ENCODE measurements at regions not wholly inside any gene's neighbourhood (a gene's known extent, or its start where the extent isn't known, plus 50 kb on each side); places are given as distances from the start of the nearest gene placed in this dataset.
"Not testable (repeated sequence)": the region's sequence is repeated elsewhere in the genome, so short reads cannot be mapped to it uniquely, and the experiment has no call there.

DNA sequence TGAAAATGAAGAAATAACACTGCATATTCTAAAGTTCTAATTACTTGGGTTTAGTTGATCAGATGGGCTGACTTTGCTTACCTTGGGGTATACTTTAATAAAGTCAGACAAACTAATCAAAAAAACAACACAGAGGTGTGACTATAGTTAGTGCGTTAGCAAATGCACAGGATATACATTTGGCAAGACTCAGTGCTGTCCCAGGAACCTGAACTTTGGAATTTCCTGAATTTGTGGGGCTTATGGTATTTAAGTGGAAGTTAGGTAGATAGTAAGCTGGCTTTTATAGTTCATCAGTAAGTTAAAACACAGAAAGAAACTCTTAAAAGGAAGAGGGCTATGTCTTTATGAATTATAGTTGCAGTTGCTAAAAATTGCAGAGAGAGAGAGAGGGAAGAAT, 302.6 kb upstream of the DDI1 start:
- no peaks in the 10 kb centered on the region for H3K9me3 ChIP-seq
- no peak overlapping the region for H3K4me3 ChIP-seq
- no peak overlapping the region for H3K27ac ChIP-seq
- DNase-seq = no peak
- no peaks in the 10 kb centered on the region for H3K36me3 ChIP-seq
- no peaks in the 10 kb centered on the region for H3K27me3 ChIP-seq
- H3K4me1 ChIP-seq = no peaks in the 10 kb centered on the region
- no peak for ATAC-seq
- TF ChIP-seq, protein P1, sequence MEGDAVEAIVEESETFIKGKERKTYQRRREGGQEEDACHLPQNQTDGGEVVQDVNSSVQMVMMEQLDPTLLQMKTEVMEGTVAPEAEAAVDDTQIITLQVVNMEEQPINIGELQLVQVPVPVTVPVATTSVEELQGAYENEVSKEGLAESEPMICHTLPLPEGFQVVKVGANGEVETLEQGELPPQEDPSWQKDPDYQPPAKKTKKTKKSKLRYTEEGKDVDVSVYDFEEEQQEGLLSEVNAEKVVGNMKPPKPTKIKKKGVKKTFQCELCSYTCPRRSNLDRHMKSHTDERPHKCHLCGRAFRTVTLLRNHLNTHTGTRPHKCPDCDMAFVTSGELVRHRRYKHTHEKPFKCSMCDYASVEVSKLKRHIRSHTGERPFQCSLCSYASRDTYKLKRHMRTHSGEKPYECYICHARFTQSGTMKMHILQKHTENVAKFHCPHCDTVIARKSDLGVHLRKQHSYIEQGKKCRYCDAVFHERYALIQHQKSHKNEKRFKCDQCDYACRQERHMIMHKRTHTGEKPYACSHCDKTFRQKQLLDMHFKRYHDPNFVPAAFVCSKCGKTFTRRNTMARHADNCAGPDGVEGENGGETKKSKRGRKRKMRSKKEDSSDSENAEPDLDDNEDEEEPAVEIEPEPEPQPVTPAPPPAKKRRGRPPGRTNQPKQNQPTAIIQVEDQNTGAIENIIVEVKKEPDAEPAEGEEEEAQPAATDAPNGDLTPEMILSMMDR (IDR thresholded peaks at IDR 0.05) = no peak
- intact Hi-C loops (cut with DNase I) = no loop called here

DNA sequence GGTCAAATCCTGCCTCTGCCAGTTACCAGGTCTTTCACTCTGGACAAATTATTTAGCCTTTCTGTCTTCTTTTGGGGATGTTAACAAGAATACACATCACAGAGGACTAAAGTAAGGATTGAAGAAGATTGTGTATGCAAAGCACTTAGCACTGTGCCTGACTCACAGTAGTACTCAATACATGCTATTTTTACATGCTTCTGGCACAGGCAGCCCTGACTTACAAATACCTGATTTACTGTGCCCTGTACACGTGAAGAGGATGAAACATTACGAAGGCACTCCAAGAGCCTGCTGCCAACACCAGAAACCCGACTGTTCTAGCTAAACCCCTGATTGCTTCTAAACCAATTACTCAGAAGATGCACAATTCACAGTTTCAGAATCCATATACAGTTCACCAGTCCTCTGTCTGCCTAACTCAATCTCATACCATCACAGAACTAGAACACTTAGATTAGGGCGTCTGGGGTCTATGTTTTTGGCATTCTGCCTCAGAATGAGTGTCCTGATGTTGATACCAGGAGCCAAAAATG, 300.9 kb upstream of the DDI1 start:
- no peak overlapping the region for H3K4me3 ChIP-seq
- no peaks in the 10 kb centered on the region for H3K27me3 ChIP-seq
- ATAC-seq (no peak), DNase-seq (no peak)
- H3K9me3 ChIP-seq = no peaks in the 10 kb centered on the region
- H3K4me1 ChIP-seq = no peaks in the 10 kb centered on the region
- no peaks in the 10 kb centered on the region for H3K36me3 ChIP-seq
- H3K27ac ChIP-seq = no peak overlapping the region
- intact Hi-C loops (cut with DNase I) = no loop called here
- TF ChIP-seq, protein P1 (IDR thresholded peaks at IDR 0.05) = no peak

DNA sequence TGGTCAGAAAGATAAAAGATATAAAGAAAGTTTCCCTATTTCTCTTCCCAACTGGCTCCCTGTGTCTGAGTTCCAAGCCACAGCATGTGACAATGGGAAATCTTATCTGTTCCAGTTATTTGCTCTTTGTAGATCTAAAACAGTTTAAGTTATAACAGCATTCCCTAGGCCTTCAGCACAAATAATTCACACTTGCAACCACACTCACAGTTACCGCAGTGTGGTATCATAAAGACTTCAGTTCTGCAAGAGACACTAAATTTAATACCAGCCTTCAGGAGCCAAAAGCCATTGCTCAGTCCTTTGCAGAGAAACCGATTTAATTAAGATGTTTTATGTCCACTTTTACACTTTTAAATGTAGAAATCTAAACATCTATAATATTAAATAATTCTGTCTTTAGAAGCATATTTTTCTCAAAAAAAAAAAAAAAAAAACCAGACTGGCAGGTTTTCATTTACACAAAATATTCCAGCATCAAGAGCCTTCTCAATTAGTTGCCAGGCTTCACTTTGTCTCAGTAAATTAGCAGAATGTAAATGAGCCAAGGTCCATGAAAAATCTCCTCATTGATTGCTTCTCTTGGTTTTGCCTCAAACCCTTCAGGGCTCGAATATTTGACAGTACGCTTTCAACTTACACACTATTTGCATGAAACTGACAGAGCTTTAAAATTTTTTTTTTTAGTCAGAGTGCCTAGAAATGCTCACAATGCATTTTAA, 300.0 kb upstream of the DDI1 start:
- no peaks in the 10 kb centered on the region for H3K9me3 ChIP-seq

DNA sequence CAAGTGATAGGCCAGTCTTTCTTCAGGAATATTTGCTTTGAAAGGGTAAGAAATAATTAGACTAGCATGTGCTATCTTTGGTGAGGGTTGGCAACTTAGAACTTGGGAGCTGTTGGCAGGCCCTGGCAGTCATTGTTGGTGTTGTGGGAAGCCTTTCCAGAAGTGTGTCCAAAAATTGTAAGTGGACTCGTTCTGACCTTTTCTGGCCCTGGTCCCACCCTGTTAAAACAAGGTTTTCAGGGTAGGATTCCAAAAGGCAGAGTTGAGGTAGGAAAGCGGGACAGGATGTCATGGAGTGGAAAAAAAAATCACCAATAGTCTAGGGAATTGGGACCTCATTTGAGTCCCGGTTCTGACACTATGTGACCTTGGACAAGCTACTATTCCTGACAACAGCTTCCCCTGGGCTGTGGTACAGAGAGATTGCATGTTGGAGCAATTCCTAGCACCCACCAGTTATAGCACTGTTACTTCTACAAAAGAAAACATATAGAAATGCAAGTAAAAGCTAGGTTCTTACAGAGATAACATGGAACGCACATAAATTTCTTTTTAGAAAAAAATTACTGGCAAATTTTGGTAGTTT, 299.3 kb upstream of the DDI1 start:
- H3K27ac ChIP-seq = no peak overlapping the region
- H3K27me3 ChIP-seq = no peaks in the 10 kb centered on the region

More for the DNA sequence above, 300.0 kb upstream of the DDI1 start:
- TF ChIP-seq, protein P1 (IDR thresholded peaks at IDR 0.05) = no peak
- intact Hi-C loops (cut with DNase I) = no loop called here
- H3K27me3 ChIP-seq = no peaks in the 10 kb centered on the region
- H3K27ac ChIP-seq = no peak overlapping the region
- H3K4me1 ChIP-seq = no peaks in the 10 kb centered on the region
- no peak for ATAC-seq
- no peaks in the 10 kb centered on the region for H3K36me3 ChIP-seq
- no peak for DNase-seq
- H3K4me3 ChIP-seq = no peak overlapping the region

DNA sequence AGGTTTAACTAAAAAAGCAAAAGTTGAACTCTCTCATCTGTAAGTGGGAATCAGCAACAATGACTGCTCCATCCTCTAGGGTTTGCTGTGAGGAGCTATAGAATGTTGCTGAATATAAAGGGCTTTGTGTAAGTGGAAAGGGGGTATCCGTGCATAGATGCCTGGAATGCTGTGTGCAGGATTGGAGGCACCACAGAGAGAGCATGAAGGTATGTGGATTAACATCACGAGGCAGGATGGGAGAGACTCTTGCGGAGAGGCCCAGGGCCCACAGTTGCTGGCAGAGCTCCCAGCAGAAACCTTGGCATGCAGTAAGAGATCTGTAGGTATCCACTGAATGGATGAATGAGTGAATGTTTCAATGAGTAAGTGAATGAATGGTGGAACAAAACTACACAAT, 298.7 kb upstream of the DDI1 start:
- H3K4me1 ChIP-seq = no peaks in the 10 kb centered on the region
- TF ChIP-seq, protein P1 (IDR thresholded peaks at IDR 0.05) = no peak
- intact Hi-C loops (cut with DNase I) = no loop called here

More for the DNA sequence above, 299.3 kb upstream of the DDI1 start:
- intact Hi-C loops (cut with DNase I) = no loop called here
- no peak overlapping the region for H3K4me3 ChIP-seq
- peaks cover 0 to 2% of the 10 kb centered on the region in 2 donors for H3K9me3 ChIP-seq
- DNase-seq (no peak), ATAC-seq (no peak)
- TF ChIP-seq, protein P1 (IDR thresholded peaks at IDR 0.05) = no peak
- no peaks in the 10 kb centered on the region for H3K36me3 ChIP-seq
- H3K4me1 ChIP-seq = no peaks in the 10 kb centered on the region

DNA sequence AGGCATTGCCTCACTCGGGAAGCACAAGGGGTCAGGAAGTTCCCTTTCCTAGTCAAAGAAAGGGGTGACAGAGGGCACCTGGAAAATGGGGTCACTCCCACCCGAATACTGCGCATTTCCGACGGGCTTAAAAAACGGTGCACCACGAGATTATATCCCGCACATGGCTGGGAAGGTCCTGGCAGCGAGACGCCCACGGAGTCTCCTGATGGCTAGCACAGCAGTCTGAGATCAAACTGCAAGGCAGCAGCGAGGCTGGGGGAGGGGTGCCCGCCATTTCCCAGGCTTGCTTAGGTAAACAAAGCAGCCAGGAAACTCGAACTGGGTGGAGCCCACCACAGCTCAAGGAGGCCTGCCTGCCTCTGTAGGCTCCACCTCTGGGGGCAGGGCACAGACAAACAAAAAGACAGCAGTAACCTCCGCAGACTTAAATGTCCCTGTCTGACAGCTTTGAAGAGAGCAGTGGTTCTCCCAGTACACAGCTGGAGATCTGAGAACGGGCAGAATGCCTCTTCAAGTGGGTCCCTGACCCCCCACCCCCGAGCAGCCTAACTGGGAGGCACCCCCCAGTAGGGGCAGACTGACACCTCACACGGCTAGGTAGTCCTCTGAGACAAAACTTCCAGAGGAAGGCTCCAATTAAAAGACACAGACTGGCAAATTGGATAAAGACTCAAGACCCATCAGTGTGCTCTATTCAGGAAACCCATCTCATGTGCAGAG, 297.2 kb upstream of the DDI1 start:
- H3K9me3 ChIP-seq; H3K27ac ChIP-seq; H3K4me3 ChIP-seq; H3K36me3 ChIP-seq; DNase-seq; H3K27me3 ChIP-seq; ATAC-seq; intact Hi-C loops (cut with DNase I); H3K4me1 ChIP-seq: not testable (repeated sequence)

More for the DNA sequence above, 298.7 kb upstream of the DDI1 start:
- ATAC-seq = no peak
- no peaks in the 10 kb centered on the region for H3K27me3 ChIP-seq
- no peaks in the 10 kb centered on the region for H3K36me3 ChIP-seq
- DNase-seq = no peak
- H3K4me3 ChIP-seq = no peak overlapping the region
- H3K9me3 ChIP-seq = peaks cover 0 to 3% of the 10 kb centered on the region in 2 donors
- no peak overlapping the region for H3K27ac ChIP-seq
